ENCODE measurements at regions not wholly inside any gene's neighbourhood (a gene's known extent, or its start where the extent isn't known, plus 50 kb on each side); places are given as distances from the start of the nearest gene placed in this dataset.
"Not testable (repeated sequence)": the region's sequence is repeated elsewhere in the genome, so short reads cannot be mapped to it uniquely, and the experiment has no call there.

- no peak for DNase-seq (ENCODE audit: extremely low read depth, low read depth)
- TF ChIP-seq CTCF (IDR thresholded peaks at IDR 0.05; ENCODE audit: low read depth, low read length, missing control alignments), result no peak
- no peak overlapping the region for H3K4me3 ChIP-seq (replicated peaks; ENCODE audit: low read depth, low read length)
These were observed 205.6 kb upstream of the SGO1 start for GRCh38 chr3:20391644-20392043.

- no peak overlapping the region for H3K4me3 ChIP-seq (replicated peaks; ENCODE audit: low read depth, low read length)
- TF ChIP-seq CTCF (IDR thresholded peaks at IDR 0.05; ENCODE audit: low read depth, low read length, missing control alignments), result no peak
- no peak for DNase-seq (ENCODE audit: extremely low read depth, low read depth)
These were observed 203.0 kb upstream of the SGO1 start for GRCh38 chr3:20388971-20389370.

GRCh38 chr3:20380295-20380694 is 194.3 kb upstream of the SGO1 start:
- TF ChIP-seq CTCF (IDR thresholded peaks at IDR 0.05; ENCODE audit: low read depth, low read length, missing control alignments), result no peak
- no peak overlapping the region for H3K4me3 ChIP-seq (replicated peaks; ENCODE audit: low read depth, low read length)
- DNase-seq (ENCODE audit: extremely low read depth, low read depth), result no peak

- DNase-seq (ENCODE audit: extremely low read depth, low read depth), result no peak
- H3K4me3 ChIP-seq (replicated peaks; ENCODE audit: low read depth, low read length), result no peak overlapping the region
- TF ChIP-seq CTCF (IDR thresholded peaks at IDR 0.05; ENCODE audit: low read depth, low read length, missing control alignments), result no peak
These were observed 192.3 kb upstream of the SGO1 start for GRCh38 chr3:20378315-20378714.

GRCh38 chr3:20376665-20377217 is 190.7 kb upstream of the SGO1 start:
- no peak for TF ChIP-seq CTCF (IDR thresholded peaks at IDR 0.05; ENCODE audit: low read depth, low read length, missing control alignments)
- H3K4me3 ChIP-seq (replicated peaks; ENCODE audit: low read depth, low read length), result no peak overlapping the region
- no peak for DNase-seq (ENCODE audit: extremely low read depth, low read depth)

- H3K4me3 ChIP-seq (replicated peaks; ENCODE audit: low read depth, low read length), result no peak overlapping the region
- no peak for DNase-seq (ENCODE audit: extremely low read depth, low read depth)
- TF ChIP-seq CTCF (IDR thresholded peaks at IDR 0.05; ENCODE audit: low read depth, low read length, missing control alignments), result no peak
These were observed 189.3 kb upstream of the SGO1 start for GRCh38 chr3:20375302-20375701.

GRCh38 chr3:20370273-20371063 is 184.5 kb upstream of the SGO1 start:
- H3K4me3 ChIP-seq (replicated peaks; ENCODE audit: low read depth, low read length); DNase-seq (ENCODE audit: extremely low read depth, low read depth): not testable (repeated sequence)

Measured in HFF-Myc (cell line).